ENCODE measurements at regions not wholly inside any gene's neighbourhood (a gene's known extent, or its start where the extent isn't known, plus 50 kb on each side); places are given as distances from the start of the nearest gene placed in this dataset.
"Not testable (repeated sequence)": the region's sequence is repeated elsewhere in the genome, so short reads cannot be mapped to it uniquely, and the experiment has no call there.

DNA sequence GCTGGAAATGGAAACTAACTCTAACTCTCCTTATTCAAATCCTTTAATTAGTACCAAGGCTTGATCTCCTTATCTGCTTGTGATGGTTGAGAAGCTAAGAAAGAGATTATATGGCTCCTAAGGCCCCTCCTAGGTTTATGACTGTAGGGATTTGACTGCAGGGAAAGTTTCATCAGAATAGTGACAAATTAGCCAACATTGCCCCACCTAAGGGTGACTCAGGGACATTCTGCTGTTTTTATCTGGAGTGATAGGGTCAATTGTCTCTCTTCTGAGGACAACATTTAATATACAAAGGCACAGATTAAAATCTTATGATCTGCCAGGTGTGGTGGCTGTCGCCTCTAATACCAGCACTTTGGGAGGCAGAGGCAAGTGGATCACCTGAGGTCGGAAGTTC is 138.1 kb upstream of the MARCKS start:
- Histone ChIP-seq H3K4me1 (no peaks in the 10 kb centered on the region), H3K4me3 (no peak overlapping the region), H3K36me3 (no peaks in the 10 kb centered on the region), H3K27ac (no peak overlapping the region), H3K9me3 (no peaks in the 10 kb centered on the region), H3K27me3 (no peaks in the 10 kb centered on the region)
- no peak for DNase-seq (ENCODE audit: low spot score in 2 of 2)
- TF ChIP-seq, protein P1, sequence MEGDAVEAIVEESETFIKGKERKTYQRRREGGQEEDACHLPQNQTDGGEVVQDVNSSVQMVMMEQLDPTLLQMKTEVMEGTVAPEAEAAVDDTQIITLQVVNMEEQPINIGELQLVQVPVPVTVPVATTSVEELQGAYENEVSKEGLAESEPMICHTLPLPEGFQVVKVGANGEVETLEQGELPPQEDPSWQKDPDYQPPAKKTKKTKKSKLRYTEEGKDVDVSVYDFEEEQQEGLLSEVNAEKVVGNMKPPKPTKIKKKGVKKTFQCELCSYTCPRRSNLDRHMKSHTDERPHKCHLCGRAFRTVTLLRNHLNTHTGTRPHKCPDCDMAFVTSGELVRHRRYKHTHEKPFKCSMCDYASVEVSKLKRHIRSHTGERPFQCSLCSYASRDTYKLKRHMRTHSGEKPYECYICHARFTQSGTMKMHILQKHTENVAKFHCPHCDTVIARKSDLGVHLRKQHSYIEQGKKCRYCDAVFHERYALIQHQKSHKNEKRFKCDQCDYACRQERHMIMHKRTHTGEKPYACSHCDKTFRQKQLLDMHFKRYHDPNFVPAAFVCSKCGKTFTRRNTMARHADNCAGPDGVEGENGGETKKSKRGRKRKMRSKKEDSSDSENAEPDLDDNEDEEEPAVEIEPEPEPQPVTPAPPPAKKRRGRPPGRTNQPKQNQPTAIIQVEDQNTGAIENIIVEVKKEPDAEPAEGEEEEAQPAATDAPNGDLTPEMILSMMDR (IDR thresholded peaks at IDR 0.05), result no peak
- TF ChIP-seq POLR2A (IDR thresholded peaks at IDR 0.05), result no peak
- no peak for TF ChIP-seq POLR2AphosphoS5 (IDR thresholded peaks at IDR 0.05)
- intact Hi-C loops (cut with DNase I; ENCODE audit: low total_unique reads), result no loop called here

DNA sequence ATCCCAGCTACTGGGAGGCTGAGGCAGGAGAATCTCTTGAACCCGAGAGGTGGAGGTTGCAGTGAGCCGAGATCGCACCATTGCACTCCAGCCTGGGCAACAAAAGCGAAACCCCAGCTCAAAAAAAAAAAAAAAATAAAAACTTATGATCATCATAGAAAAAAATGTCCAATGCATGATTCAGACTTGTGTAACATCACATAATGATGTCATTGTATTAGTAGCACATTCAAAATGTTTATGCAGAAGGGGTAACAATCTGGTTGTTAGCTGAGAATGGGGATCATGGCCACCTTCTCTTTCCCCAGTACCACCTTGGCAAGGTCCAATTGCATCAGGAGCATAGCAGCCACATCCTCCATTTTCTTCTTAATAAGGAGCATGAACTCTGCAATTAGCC is 137.6 kb upstream of the MARCKS start:
- no peak overlapping the region for H3K27ac ChIP-seq
- no peaks in the 10 kb centered on the region for H3K27me3 ChIP-seq
- no peak for DNase-seq (ENCODE audit: low spot score in 2 of 2)
- TF ChIP-seq, protein P1 (IDR thresholded peaks at IDR 0.05), result no peak
- no peak for TF ChIP-seq POLR2A (IDR thresholded peaks at IDR 0.05)
- no peak for TF ChIP-seq POLR2AphosphoS5 (IDR thresholded peaks at IDR 0.05)
- intact Hi-C loops (cut with DNase I; ENCODE audit: low total_unique reads), result no loop called here
- H3K36me3 ChIP-seq, result no peaks in the 10 kb centered on the region
- H3K4me1 ChIP-seq, result no peaks in the 10 kb centered on the region
- H3K4me3 ChIP-seq, result no peak overlapping the region
- no peaks in the 10 kb centered on the region for H3K9me3 ChIP-seq

DNA sequence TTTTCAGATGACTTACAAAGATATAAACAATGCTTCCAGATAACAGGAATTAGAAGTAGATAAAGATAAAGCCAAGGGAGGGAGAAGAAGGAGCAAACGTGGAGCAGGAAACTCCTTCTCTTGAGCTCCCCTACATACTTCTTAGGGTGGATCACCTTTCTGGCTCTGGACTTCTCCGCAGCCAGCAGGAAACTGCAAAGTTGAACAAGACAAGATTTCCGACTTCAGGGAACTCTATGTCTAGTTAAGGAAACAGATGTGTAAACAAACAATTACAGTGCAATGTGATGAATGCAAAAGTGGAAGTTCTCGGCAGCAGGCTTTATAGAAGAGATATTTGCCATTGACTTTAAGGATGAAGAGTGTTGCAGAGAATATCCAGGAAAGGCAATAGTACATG is 134.0 kb upstream of the MARCKS start:
- no peak for TF ChIP-seq POLR2A (IDR thresholded peaks at IDR 0.05)
- TF ChIP-seq, protein P1 (IDR thresholded peaks at IDR 0.05), result no peak
- TF ChIP-seq POLR2AphosphoS5 (IDR thresholded peaks at IDR 0.05), result no peak
- H3K4me1 ChIP-seq, result no peaks in the 10 kb centered on the region
- no peaks in the 10 kb centered on the region for H3K9me3 ChIP-seq
- H3K27ac ChIP-seq, result no peak overlapping the region
- DNase-seq (ENCODE audit: low spot score in 2 of 2), result no peak
- no peaks in the 10 kb centered on the region for H3K27me3 ChIP-seq
- intact Hi-C loops (cut with DNase I; ENCODE audit: low total_unique reads), result no loop called here
- no peaks in the 10 kb centered on the region for H3K36me3 ChIP-seq
- no peak overlapping the region for H3K4me3 ChIP-seq

DNA sequence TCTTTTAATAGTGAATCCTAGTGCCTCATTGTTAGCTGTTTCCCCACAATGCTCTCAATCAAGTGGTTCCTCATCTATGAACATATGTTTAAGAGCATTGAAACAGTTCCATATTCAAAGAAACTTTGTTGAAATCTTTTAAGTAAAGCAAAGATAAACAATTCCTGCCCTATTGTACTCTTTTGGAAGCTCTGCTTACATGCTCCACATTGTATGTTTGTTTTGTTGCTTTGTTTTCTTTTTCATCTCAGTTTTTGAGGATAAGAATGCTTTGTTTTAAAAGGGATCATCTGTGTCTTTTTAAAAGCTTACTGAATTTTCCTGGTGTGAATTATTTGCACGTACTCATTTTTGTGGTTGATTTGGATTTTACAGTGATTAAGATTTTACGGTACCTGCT is 132.2 kb upstream of the MARCKS start:
- H3K4me1 ChIP-seq; H3K4me3 ChIP-seq; DNase-seq (ENCODE audit: low spot score in 2 of 2); H3K27me3 ChIP-seq; intact Hi-C loops (cut with DNase I; ENCODE audit: low total_unique reads); H3K27ac ChIP-seq; H3K36me3 ChIP-seq; H3K9me3 ChIP-seq: not testable (repeated sequence)

DNA sequence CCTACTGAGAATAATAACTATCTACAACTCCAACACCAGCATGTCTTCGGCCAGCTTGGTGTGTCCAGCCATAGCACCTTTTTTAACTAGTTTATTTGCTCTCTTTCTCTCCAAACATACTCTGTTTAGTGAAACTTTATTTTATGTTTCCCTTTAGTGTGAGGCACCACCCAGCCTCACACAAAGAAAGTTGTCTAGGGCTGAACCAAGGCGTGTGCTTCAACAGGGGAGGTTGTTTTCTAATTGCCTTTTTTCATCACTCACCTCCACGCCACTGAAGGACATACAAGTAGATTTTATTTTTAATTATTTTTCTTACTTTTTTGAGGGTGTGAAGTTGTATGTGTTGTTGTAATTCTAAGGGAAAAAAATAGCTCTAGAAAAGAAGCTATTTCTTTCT is 125.6 kb upstream of the MARCKS start:
- Histone ChIP-seq H3K36me3 (no peaks in the 10 kb centered on the region), H3K4me1 (no peaks in the 10 kb centered on the region), H3K27me3 (no peaks in the 10 kb centered on the region), H3K9me3 (no peaks in the 10 kb centered on the region), H3K27ac (no peak overlapping the region), H3K4me3 (no peak overlapping the region)
- intact Hi-C loops (cut with DNase I; ENCODE audit: low total_unique reads), result no loop called here
- TF ChIP-seq, protein P1 (IDR thresholded peaks at IDR 0.05), result no peak
- no peak for TF ChIP-seq POLR2A (IDR thresholded peaks at IDR 0.05)
- no peak for TF ChIP-seq POLR2AphosphoS5 (IDR thresholded peaks at IDR 0.05)
- no peak for DNase-seq (ENCODE audit: low spot score in 2 of 2)

DNA sequence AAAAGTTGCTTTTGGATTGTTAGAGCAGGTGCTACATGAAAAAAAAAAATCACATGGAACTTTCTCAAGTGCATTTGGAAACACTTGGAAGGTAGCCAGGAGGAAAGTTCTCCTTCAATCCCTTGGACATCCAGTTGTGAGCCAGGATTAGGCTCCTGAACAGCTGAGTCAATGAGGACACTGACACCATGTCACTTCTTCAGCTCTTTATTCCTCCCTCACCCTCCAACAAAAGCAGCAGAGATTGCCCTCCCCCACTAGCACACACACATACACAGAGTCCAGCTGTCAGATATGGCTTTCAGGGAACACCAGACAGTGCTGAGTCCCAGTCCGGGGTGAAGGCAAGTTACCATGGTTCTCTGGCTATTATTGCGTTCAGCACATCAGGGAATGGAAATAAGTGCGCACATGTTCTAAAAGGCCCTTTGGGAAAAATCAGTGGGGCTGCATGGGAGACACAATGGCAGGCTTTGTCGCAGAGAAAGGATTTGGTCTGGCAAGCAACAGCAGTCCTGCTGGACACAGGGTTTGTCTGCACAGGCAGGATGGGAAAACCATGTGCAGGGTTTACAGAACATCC is 124.7 kb upstream of the MARCKS start:
- Histone ChIP-seq H3K4me1 (no peaks in the 10 kb centered on the region), H3K27me3 (no peaks in the 10 kb centered on the region), H3K27ac (peak overlapping the region; percentile 59 to 72), H3K4me3 (no peak overlapping the region), H3K9me3 (no peaks in the 10 kb centered on the region), H3K36me3 (no peaks in the 10 kb centered on the region)
- intact Hi-C loops (cut with DNase I; ENCODE audit: low total_unique reads), result no loop called here
- TF ChIP-seq POLR2AphosphoS5 (IDR thresholded peaks at IDR 0.05) (no peak), POLR2A (IDR thresholded peaks at IDR 0.05) (no peak)
- TF ChIP-seq, protein P1 (IDR thresholded peaks at IDR 0.05), result peak in 1 of 3 donors; percentile 31
- DNase-seq (ENCODE audit: low spot score in 2 of 2), result peak in 1 of 2 donors; percentile 49
